Hematopoietic multipotent progenitor cell treated with erythropoietin and hydrocortisone succinate and interleukin-3 and kit ligand, for 8 days (in vitro differentiated cells): ENCODE measurements at regions not wholly inside any gene's neighbourhood (a gene's known extent, or its start where the extent isn't known, plus 50 kb on each side); places are given as distances from the start of the nearest gene placed in this dataset.
"Not testable (repeated sequence)": the region's sequence is repeated elsewhere in the genome, so short reads cannot be mapped to it uniquely, and the experiment has no call there.

Experiments used
- DNase-seq: peaks from one replicate; pipeline ENCODE4 v3.0.0-alpha.2; 2015

GRCh38 chr5:159456722-159457465 lies 126.6 kb upstream of the IL12B start:
- DNase-seq: no peak

- no peak for DNase-seq
Observed at GRCh38 chr5:159458217-159458711, 128.0 kb upstream of the IL12B start.

GRCh38 chr5:159459132-159459627 lies 128.9 kb upstream of the IL12B start:
- no peak for DNase-seq

GRCh38 chr5:159459951-159460538 lies 129.8 kb upstream of the IL12B start:
- DNase-seq: no peak

- no peak for DNase-seq
Observed at GRCh38 chr5:159463590-159464321, 133.5 kb upstream of the IL12B start.

GRCh38 chr5:159465604-159466003 lies 135.3 kb upstream of the IL12B start:
- DNase-seq: no peak

- no peak for DNase-seq
Observed at GRCh38 chr5:159467666-159468065, 137.4 kb upstream of the IL12B start.

- DNase-seq: no peak
Observed at GRCh38 chr5:159469496-159470372, 139.4 kb upstream of the IL12B start.

- no peak for DNase-seq
Observed at GRCh38 chr5:159471904-159472303, 141.6 kb upstream of the IL12B start.

GRCh38 chr5:159475026-159475425 lies 144.7 kb upstream of the IL12B start:
- no peak for DNase-seq

- no peak for DNase-seq
Observed at GRCh38 chr5:159478950-159479349, 148.7 kb upstream of the IL12B start.

GRCh38 chr5:159480849-159481248 lies 150.6 kb upstream of the IL12B start:
- DNase-seq: no peak

GRCh38 chr5:159481751-159482150 lies 151.5 kb upstream of the IL12B start:
- no peak for DNase-seq

GRCh38 chr5:159486836-159487235 lies 156.5 kb upstream of the IL12B start:
- no peak for DNase-seq

- DNase-seq: no peak
Observed at GRCh38 chr5:159488516-159488915, 158.2 kb upstream of the IL12B start.

- no peak for DNase-seq
Observed at GRCh38 chr5:159489779-159490178, 159.5 kb upstream of the IL12B start.

GRCh38 chr5:159490507-159490906 lies 160.2 kb upstream of the IL12B start:
- DNase-seq: no peak

- DNase-seq: no peak
Observed at GRCh38 chr5:159493696-159494095, 163.4 kb upstream of the IL12B start.

GRCh38 chr5:159496773-159497172 lies 166.5 kb upstream of the IL12B start:
- DNase-seq: no peak

- DNase-seq: no peak
Observed at GRCh38 chr5:159497221-159497620, 166.9 kb upstream of the IL12B start.

- DNase-seq: no peak
Observed at GRCh38 chr5:159498630-159499029, 168.3 kb upstream of the IL12B start.

- DNase-seq: not testable (repeated sequence)
Observed at GRCh38 chr5:159502116-159502515, 171.8 kb upstream of the IL12B start.

GRCh38 chr5:159503236-159503635 lies 172.9 kb upstream of the IL12B start:
- DNase-seq: no peak
